ENCODE measurements at regions not wholly inside any gene's neighbourhood (a gene's known extent, or its start where the extent isn't known, plus 50 kb on each side); places are given as distances from the start of the nearest gene placed in this dataset.

GRCh38 chr13:22196777-22197176 lies 525.9 kb downstream of the FGF9 start:
- TF ChIP-seq CTCF (IDR thresholded peaks at IDR 0.05) (no peak), POLR2A (IDR thresholded peaks at IDR 0.05) (no peak)

Measured in testis (tissue), 2 donors.